Prostate gland (tissue), 2 donors: ENCODE measurements at regions not wholly inside any gene's neighbourhood (a gene's known extent, or its start where the extent isn't known, plus 50 kb on each side); places are given as distances from the start of the nearest gene placed in this dataset.

Experiments used
- CTCF ChIP-seq, 4 experiments: fragments of 200-600 bp in 2 of 4; fragments of 450-650 bp in 2 of 4; sonication (generic) in 2 of 4; IDR thresholded peaks; 1 replicate in 3 of 4; 2 replicates in 1 of 4; pipeline ENCODE4 v1.5.1; 2016 to 2019; ENCODE audit warnings: antibody characterized with exemption in 4 of 4, mild to moderate bottlenecking in 2 of 4, moderate library complexity in 2 of 4
- POLR2A ChIP-seq: fragments of 450-650 bp; IDR thresholded peaks from one replicate; pipeline ENCODE4 v1.6.1; 2016; ENCODE audit warnings: antibody characterized with exemption, mild to moderate bottlenecking
- POLR2AphosphoS5 ChIP-seq: sonication (generic); formaldehyde crosslinking; IDR thresholded peaks from one replicate; pipeline ENCODE4 v1.6.1; 2017; ENCODE audit warnings: antibody characterized with exemption

- TF ChIP-seq POLR2A (no peak), CTCF (IDR thresholded peaks at IDR 0.05) (no peak), POLR2AphosphoS5 (no peak)
Measured at GRCh38 chr9:87075537-87075936, 128.2 kb upstream of the GAS1 start.
